ENCODE measurements at regions not wholly inside any gene's neighbourhood (a gene's known extent, or its start where the extent isn't known, plus 50 kb on each side); places are given as distances from the start of the nearest gene placed in this dataset.
A peak's percentile ranks its signal among the peaks of the same experiment; 100 is the strongest.

- ChIA-PET POLR2A (no interaction called here), CTCF (interaction anchor here (2.1 kb wide), 1 partner anchor 14 kb away, joined by 9 read pairs; no protein-coding TSS in a partner anchor)
- Histone ChIP-seq H3K27ac (ENCODE audit: extremely low read depth, low read depth, low read length) (no peak overlapping the region), H3K4me1 (ENCODE audit: control insufficient read depth, insufficient read depth, low read length) (no peaks in the 10 kb centered on the region; the same call in 1 of the 2 replicates), H3K9me3 (ENCODE audit: control insufficient read depth, insufficient read depth, low read depth, low read length) (no peaks in the 10 kb centered on the region), H3K4me3 (ENCODE audit: low read depth, low read length) (no peak overlapping the region), H3K36me3 (ENCODE audit: control insufficient read depth in 2 of 2, insufficient read depth in 1 of 2, low read length in 2 of 2) (no peaks in the 10 kb centered on the region)
- TF ChIP-seq KLF7 (tag by site-specific recombination; IDR thresholded peaks at IDR 0.05; ENCODE audit: borderline replicate concordance) (no peak), ZBTB48 (tag by site-specific recombination; IDR thresholded peaks at IDR 0.05) (no peak), WT1 (tag by site-specific recombination; IDR thresholded peaks at IDR 0.05) (no peak), GLI4 (tag by site-specific recombination; IDR thresholded peaks at IDR 0.05) (no peak), ZNF776 (tag by site-specific recombination; IDR thresholded peaks at IDR 0.05; ENCODE audit: borderline replicate concordance) (no peak), ATF2 (tag by site-specific recombination; IDR thresholded peaks at IDR 0.05; ENCODE audit: low read depth) (peak; percentile 58), ZNF654 (tag by site-specific recombination; IDR thresholded peaks at IDR 0.05; ENCODE audit: low read depth) (no peak), ELK4 (IDR thresholded peaks at IDR 0.05; ENCODE audit: borderline replicate concordance, low read depth, low read length) (no peak), TCF7L2 (IDR thresholded peaks at IDR 0.05; ENCODE audit: borderline replicate concordance, low read depth, low read length) (no peak), TSHZ1 (tag by site-specific recombination; IDR thresholded peaks at IDR 0.05; ENCODE audit: borderline replicate concordance) (no peak), ZSCAN23 (tag by site-specific recombination; IDR thresholded peaks at IDR 0.05) (no peak), ZNF585B (tag by site-specific recombination; IDR thresholded peaks at IDR 0.05) (peak; percentile 25; the same call in 1 of the 2 replicates), TRIM28 (IDR thresholded peaks at IDR 0.05; ENCODE audit: borderline replicate concordance, low read length) (no peak), ZEB2 (tag by site-specific recombination; IDR thresholded peaks at IDR 0.05) (no peak), ZNF580 (tag by site-specific recombination; IDR thresholded peaks at IDR 0.05) (no peak), SCRT2 (tag by site-specific recombination; IDR thresholded peaks at IDR 0.05) (peak; percentile 31; the same call in 1 of the 2 replicates), ZFP69B (tag by site-specific recombination; IDR thresholded peaks at IDR 0.05) (no peak), HOXC10 (CRISPR knock-in tag; IDR thresholded peaks at IDR 0.05) (no peak)
Observed at GRCh38 chr12:93111773-93112172, 182.7 kb upstream of the EEA1 start.

GRCh38 chr12:93113317-93114006, 184.4 kb upstream of the EEA1 start:
- Histone ChIP-seq H3K27ac (ENCODE audit: extremely low read depth, low read depth, low read length) (no peak overlapping the region), H3K4me1 (ENCODE audit: control insufficient read depth, insufficient read depth, low read length) (no peaks in the 10 kb centered on the region), H3K4me3 (ENCODE audit: low read depth, low read length) (no peak overlapping the region), H3K9me3 (ENCODE audit: control insufficient read depth, insufficient read depth, low read depth, low read length) (no peaks in the 10 kb centered on the region), H3K36me3 (ENCODE audit: control insufficient read depth in 2 of 2, insufficient read depth in 1 of 2, low read length in 2 of 2) (no peaks in the 10 kb centered on the region)
- ChIA-PET CTCF (no interaction called here), POLR2A (no interaction called here)
- TF ChIP-seq ZNF16 (tag by site-specific recombination; IDR thresholded peaks at IDR 0.05; ENCODE audit: low read depth) (no peak), ZNF792 (tag by site-specific recombination; IDR thresholded peaks at IDR 0.05) (no peak), ZNF510 (tag by site-specific recombination; IDR thresholded peaks at IDR 0.05; ENCODE audit: insufficient replicate concordance) (peak; percentile 48), ZNF555 (tag by site-specific recombination; conservative IDR thresholded peaks at IDR 0.05) (no peak), ZNF48 (tag by site-specific recombination; IDR thresholded peaks at IDR 0.05) (no peak), ZNF701 (tag by site-specific recombination; IDR thresholded peaks at IDR 0.05) (no peak), ZBTB26 (tag by site-specific recombination; optimal IDR thresholded peaks at IDR 0.05) (no peak), ZNF629 (tag by site-specific recombination; IDR thresholded peaks at IDR 0.05) (no peak)

Measured in HEK293 (cell line).